Esophagus squamous epithelium (tissue), 4 donors: ENCODE measurements at regions not wholly inside any gene's neighbourhood (a gene's known extent, or its start where the extent isn't known, plus 50 kb on each side); places are given as distances from the start of the nearest gene placed in this dataset.

Experiments used
- CTCF ChIP-seq, 6 experiments: fragments of 450-650 bp in 4 of 6; fragments of 200-600 bp in 2 of 6; sonication (generic) in 2 of 6; IDR thresholded peaks; one replicate each; pipeline ENCODE4 v1.5.1; 2016 to 2019; ENCODE audit warnings: antibody characterized with exemption in 6 of 6, mild to moderate bottlenecking in 4 of 6, moderate library complexity in 4 of 6
- POLR2A ChIP-seq, 4 donors: fragments of 450-650 bp; IDR thresholded peaks; one replicate each; pipeline ENCODE4 v1.6.1; 2017; ENCODE audit warnings: antibody characterized with exemption in 4 of 4, mild to moderate bottlenecking in 4 of 4, moderate library complexity in 3 of 4

- TF ChIP-seq CTCF (IDR thresholded peaks at IDR 0.05) (no peak), POLR2A (IDR thresholded peaks at IDR 0.05) (no peak)
Measured at GRCh38 chr15:31267161-31268107, 59.2 kb upstream of the KLF13 start.
